NOMO-1 treated with DMSO at 0.1 percent for 48 hours (cell line): ENCODE measurements at regions not wholly inside any gene's neighbourhood (a gene's known extent, or its start where the extent isn't known, plus 50 kb on each side); places are given as distances from the start of the nearest gene placed in this dataset.

Experiments
- DNase-seq: peaks from one replicate; lab custom pipeline; 2025; ENCODE audit not compliant: unreplicated experiment; lab: John Stamatoyannopoulos, UW

DNA sequence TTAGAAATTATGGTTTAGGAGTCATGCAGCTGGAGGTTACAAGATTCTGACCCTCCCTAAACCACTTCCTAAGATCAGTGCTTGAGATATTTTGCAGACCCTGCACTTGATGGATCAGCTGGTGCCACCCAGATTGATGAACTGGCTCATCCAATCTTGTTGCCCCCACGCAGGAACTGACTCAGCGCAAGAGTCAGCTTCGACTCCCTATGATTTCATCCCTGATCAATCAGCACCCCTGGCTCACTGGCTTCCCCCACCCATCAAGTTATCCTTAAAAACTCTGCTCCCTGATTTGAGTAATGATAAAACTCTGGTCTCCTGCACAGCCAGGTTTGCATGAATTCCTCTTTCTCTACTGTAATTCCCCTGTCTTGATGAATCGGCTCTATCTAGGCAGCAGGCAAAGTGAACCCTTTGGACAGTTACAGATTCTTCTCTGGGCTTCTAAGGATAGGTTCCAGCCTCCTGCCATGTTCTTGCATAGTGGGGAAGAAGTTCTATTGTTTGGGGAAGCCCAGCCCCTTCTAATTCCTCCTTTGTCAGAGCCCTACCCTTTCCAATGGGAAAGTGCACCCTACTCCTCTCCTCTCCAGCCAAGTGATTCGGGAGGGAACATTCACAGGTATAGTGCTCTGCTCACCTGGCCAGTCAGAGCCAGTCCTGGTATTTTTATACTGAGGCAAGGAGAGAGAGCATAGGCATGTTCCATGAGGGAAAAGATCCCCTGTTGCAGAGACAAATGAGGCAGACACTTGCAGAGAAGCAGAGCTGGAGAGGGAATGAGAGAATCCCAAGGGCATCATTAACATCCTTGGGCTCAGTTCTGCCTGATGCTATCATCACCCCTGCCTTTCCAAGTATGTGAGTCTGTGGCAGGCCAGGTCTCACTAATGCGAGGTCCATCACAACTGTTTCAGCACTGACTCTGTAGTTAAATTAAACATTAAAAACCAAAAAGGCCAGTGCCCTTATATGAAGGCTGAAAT, 224.4 kb upstream of the GALNT17 start:
- no peak for DNase-seq

DNA sequence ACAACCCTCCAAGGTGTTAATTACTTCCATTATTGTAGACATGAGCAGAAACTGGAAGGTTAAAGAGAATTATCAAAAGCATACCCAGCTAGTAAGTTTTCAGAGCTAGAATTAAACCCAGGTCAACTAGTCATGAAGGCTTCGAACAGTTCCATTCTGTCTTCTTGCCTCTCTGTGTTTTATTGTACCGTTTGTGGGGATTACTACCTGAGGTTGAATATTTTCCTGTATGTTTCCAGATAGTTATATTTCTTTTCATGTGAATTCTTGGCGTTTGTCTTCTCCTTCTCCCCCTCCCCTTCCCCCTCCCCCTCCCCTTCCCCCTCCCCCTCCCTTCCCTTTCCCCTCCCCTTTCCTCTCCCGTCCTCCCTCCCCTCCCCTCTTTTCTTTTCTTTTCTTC, 218.0 kb upstream of the GALNT17 start:
- no peak for DNase-seq

DNA sequence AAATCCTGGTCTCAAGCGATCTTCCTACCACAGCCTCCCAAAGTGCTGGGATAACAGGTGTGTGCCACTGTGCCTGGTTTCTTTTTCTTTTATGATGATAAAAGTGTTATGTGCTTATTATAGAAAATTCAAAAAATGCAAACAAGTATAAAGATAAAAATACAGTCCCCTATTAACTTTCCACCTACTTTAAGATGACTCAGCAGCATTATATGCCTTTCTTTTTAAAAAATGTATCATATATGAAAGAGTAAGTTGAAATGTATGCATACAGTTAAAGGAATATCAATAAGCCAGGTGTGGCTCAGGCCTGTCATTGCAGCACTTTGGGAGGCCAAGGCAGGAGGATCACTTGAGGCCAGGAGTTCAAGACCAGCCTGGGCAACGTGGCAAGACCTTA, 216.9 kb upstream of the GALNT17 start:
- DNase-seq: no peak

GRCh38 chr7:70919481-70920073, 212.4 kb upstream of the GALNT17 start:
- no peak for DNase-seq

DNA sequence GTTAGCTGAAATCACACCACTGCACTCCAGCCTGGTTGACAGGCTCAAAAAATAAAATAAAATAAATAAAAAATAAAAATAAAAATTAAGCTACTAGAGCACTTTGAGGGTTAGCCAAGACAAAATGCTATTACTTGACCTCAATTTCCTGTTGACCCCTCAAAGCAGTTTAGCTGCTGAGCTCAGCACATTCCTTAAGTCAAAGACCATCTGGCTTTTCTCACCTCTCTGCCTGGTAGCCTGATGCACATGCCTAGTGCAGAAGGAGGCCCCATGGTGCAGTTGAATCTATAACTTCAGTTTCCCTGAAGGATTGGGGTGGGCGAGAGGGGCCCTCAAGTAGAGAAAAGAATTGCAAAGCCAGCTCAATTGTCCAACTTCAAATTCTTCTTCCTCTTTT, 211.1 kb upstream of the GALNT17 start:
- no peak for DNase-seq

GRCh38 chr7:70923181-70923845, 208.6 kb upstream of the GALNT17 start:
- DNase-seq: peak; percentile 75

- DNase-seq: no peak
Measured at GRCh38 chr7:70925411-70926115, 206.4 kb upstream of the GALNT17 start.

GRCh38 chr7:70926666-70927065, 205.3 kb upstream of the GALNT17 start:
- DNase-seq: no peak

DNA sequence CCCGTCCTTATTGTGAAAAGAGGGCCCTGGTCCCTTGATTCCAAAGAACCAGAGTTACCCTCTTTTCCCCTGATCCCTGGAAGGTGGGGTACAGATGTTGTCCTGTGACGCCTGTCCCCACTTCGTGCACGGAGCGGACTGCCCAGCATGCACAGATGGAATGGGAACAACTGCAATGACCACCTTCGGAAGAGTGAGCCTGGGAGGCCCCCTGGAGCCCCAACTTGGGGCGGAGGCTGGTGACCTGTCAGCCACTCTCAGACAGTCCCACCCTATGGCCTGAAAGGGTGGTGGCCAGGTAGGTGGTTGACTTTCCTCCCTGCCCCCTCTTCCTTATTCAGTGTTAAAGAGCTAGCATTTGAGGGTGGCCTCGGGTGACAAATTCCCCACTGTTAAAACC, 196.6 kb upstream of the GALNT17 start:
- no peak for DNase-seq

- no peak for DNase-seq
Measured at GRCh38 chr7:70935854-70936253, 196.1 kb upstream of the GALNT17 start.

DNA sequence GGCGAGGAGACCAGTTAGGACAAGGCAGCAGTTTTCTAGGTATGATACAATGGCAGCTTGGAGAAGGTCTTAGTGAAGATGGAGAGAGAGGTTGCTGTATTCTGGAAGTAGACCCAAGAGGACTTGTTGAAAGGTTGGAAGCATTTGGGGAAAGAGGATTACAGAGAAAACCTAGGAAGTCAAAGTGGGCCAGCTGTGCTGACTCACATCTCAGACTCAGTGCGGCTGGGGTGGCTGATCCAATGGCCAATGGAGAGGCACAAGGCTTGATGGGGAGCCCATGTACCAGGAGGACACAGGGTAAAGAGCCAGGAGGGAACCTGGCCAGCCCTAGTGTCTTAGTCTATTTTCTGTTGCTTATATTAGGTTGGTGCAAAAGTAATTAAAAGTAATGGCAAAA, 194.5 kb upstream of the GALNT17 start:
- no peak for DNase-seq

DNA sequence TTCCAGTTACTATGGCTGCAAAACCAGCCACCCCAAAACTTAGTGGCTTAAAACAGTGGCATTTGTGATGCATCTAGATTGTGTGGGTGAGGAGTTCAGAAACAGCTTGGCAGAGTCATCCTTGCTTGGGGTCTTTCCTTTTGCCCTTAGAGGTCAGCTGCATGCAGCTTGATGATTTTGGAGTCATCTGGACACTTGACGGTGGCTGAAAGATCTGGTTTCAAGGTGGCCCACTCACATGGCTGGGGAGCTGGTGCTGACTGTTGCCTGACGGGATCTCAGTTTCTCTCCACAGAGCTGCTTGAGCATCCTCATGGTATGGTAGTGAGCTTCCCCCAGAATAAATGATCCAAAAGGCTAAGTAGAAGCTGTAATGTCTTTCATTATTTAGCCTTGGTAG, 191.3 kb upstream of the GALNT17 start:
- DNase-seq: no peak

DNA sequence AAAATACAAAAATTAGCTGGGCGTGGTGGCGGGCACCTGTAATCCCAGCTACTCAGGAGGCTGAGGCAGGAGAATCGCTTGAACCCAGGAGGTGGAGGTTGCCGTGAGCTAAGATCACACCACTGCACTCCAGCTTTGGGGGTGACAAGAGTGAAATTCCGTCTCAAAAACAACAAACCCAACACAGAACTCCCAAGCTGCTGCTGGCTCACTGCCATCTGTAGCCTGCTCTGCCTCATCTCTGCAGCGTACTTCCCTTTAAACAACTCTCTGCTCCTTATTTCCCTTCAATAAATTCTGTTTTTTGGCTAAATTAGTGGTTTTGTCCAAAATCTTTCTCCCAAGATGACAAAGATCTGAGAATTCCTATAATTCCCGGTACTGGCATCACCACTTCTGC, 189.2 kb upstream of the GALNT17 start:
- DNase-seq: no peak

- DNase-seq: no peak
Measured at GRCh38 chr7:70944516-70944915, 187.4 kb upstream of the GALNT17 start.

DNA sequence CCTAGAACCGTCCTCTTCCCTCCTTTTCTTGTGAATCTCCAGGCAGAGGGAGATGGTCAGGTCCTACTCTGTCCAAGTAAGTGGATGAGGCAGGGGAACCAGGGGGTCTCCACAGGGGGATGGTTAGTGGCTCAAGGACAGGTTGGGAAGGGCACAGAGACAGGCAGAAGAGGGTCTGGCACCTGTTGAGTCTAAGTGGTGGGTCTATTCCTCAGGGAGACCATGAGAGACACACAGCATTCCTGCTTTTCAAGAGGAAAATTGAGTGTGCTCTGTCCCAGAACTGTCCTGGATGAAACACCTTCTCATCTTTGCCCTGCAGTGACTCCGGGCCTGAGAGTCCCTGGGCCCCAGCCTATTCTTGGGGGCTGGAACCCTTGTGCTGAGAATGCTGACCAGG, 184.8 kb upstream of the GALNT17 start:
- no peak for DNase-seq

- DNase-seq: no peak
Measured at GRCh38 chr7:70949862-70950261, 182.1 kb upstream of the GALNT17 start.

- DNase-seq: no peak
Measured at GRCh38 chr7:70951271-70951962, 180.5 kb upstream of the GALNT17 start.

DNA sequence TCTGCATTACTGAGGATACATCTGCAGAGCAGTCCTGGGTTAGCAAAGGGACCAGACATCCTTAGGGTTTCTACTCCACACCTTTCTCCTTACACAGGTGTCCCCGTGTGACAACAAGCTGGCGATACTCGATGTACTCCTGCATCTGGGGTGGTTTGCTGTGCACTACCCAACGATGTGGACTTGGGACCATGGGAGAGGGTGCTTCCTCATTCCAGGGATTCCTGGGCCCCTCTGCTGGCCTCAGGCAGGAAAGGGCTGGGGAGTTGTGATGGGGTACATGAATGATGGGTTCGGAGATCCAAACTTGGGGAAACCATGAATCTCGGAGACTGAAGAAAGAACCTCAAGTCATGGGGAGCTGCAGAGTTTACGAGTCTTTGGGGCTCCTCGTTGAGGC, 179.6 kb upstream of the GALNT17 start:
- DNase-seq: no peak

DNA sequence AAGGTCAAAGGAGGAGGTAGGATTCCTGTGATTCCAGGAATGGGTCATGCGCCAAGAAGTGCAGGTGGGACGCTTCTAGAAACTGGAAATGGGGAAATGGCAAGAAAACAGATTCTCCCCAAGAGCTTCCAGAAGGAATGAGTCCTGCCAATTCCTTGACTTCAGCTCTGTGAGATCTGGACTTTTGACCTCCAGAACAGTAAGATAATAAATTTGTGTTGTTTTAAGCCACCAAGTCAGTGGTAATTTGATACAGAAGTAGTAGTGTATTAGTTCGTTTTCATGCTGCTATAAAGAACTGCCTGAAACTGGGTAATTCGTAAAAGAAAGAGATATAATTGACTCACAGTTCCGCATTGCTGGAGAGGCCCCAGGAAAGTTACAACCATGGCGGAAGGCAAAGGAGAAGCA, 178.6 kb upstream of the GALNT17 start:
- no peak for DNase-seq

DNA sequence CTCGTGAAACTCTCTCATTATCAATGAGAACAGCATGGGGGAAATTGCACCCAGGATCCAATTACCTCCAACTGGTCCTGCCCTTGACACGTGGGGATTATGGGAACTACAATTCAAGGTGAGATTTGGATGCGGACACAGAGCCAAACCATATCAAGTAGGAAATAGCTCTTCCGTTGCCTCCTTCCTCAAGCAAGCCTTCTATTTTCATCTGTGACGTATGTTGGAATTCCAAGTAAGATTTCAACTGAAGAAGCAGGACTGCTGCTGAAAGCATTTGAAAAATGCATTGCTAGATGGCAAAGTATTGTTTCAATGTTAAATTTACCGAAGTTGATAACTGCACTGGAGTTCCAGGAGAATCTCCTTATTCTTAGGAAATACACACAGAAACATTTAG, 178.1 kb upstream of the GALNT17 start:
- DNase-seq: no peak

DNA sequence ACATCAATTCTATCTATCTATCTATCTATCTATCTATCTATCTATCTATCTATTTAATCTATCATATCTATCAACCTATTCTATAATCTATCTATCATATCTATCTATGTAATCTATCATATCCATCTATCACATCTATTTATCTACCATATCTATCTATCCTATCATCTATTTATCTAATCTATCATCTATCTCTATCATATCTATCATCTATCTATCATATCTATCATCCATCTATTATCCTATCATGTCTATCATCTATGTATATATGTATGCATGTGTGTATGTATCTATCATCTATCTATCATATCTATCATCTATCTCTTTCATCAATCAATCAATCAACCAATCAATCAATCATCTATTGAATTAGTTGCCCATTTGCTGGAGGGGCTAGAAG, 159.3 kb upstream of the GALNT17 start:
- DNase-seq: no peak
